MCF 10A (cell line): ENCODE measurements at regions not wholly inside any gene's neighbourhood (a gene's known extent, or its start where the extent isn't known, plus 50 kb on each side); places are given as distances from the start of the nearest gene placed in this dataset.
A peak's percentile ranks its signal among the peaks of the same experiment; 100 is the strongest.

Source experiments
- BruUV-seq: library from RNA; stranded (reverse); fragments of 400-500 nt; replicated peaks from 2 replicates; lab custom pipeline; 2021; lab: Mats Ljungman, UMichigan
- CTCF ChIA-PET: fragments of 300-600 bp; sonication (Branson Sonifier 250); formaldehyde crosslinking; extraction: SDS; loops from one replicate; lab custom pipeline; 2021; ENCODE audit warnings: antibody characterized with exemption, inconsistent platforms; lab: Yijun Ruan, JAX
- POLR2A ChIA-PET: fragments of 300-600, 350-650 bp; sonication (Branson Sonifier 250); formaldehyde crosslinking; extraction: SDS; loops from one replicate; lab custom pipeline; 2020; ENCODE audit warnings: antibody characterized with exemption, inconsistent platforms; lab: Yijun Ruan, JAX
- DNase-seq: peaks from one replicate; pipeline ENCODE4 v3.0.0-alpha.2; 2018; ENCODE audit not compliant: unreplicated experiment
- H3K27ac Mint-ChIP-seq: one replicate; pipeline ENCODE4 v1.8.0; 2022; ENCODE audit warnings: mild to moderate bottlenecking, low read depth, mixed read lengths; ENCODE audit not compliant: unreplicated experiment
- H3K27me3 Mint-ChIP-seq: one replicate; pipeline ENCODE4 v1.8.0; 2022; ENCODE audit warnings: mixed read lengths; ENCODE audit not compliant: insufficient read depth, unreplicated experiment
- H3K36me3 Mint-ChIP-seq: one replicate; pipeline ENCODE4 v1.8.0; 2022; ENCODE audit warnings: mild to moderate bottlenecking, moderate library complexity, mixed read lengths; ENCODE audit not compliant: insufficient read depth, unreplicated experiment
- H3K4me1 Mint-ChIP-seq: one replicate; pipeline ENCODE4 v1.8.0; 2022; ENCODE audit warnings: mixed read lengths; ENCODE audit not compliant: insufficient read depth, unreplicated experiment
- H3K4me3 Mint-ChIP-seq: one replicate; pipeline ENCODE4 v1.8.0; 2022; ENCODE audit warnings: mild to moderate bottlenecking, moderate library complexity, mixed read lengths; ENCODE audit not compliant: unreplicated experiment
- H3K9me3 Mint-ChIP-seq: one replicate; pipeline ENCODE4 v1.8.0; 2022; ENCODE audit warnings: mixed read lengths; ENCODE audit not compliant: unreplicated experiment
- intact Hi-C: fragments of 100-400 bp; cut with micrococcal nuclease; formaldehyde crosslinking; loops from 2 replicates; pipeline ENCODE4 v1.14.1; 2022
- TF ChIP-seq, protein P1 (sequence below): fragments of 200-600 bp; IDR thresholded peaks from one replicate; pipeline ENCODE4 v1.8.0; 2022; ENCODE audit warnings: antibody characterized with exemption, mild to moderate bottlenecking; ENCODE audit not compliant: unreplicated experiment

DNA sequence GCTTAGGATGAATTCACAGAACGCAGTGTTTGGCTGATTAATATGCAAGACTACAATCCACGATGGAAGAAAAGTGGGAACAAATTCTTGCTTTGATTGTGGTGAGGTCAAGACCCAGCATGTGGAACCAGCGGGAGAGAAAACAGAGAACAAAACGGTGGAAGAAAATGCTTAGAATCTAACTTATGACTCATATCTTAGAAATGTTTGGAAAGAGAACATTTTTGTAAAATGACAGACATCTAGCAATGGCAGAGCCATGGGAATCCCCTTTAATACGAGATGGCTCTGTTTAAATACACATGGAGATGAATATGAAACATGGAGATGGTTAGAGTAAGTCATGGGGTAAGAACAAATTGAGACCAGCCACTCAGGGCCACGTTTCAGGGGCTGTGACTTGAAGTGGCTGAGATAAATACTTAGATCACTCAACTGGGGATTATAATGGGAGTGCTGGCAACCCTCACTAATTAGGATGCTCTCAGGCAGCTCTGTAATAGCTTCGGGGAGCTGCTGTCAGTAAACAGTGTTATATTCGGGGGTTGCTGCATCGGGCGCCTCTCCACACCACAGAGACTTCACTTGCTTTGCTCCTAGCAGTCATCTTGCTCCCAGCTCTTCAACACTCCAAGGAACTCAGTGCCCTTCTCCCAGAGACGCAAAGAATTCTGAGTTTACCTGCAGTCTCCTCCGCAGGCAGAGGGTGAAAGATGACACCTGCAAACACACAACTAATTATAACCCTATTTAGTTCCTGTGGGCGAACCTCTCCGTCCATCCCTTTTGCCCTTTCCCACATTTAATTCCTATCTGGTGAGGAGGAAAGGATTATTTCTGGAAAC lies 68.0 kb upstream of the ONECUT1 start:
- peak; percentile 21 for DNase-seq
- no peaks in the 10 kb centered on the region for H3K36me3 Mint-ChIP-seq
- CTCF ChIA-PET: interaction anchor here (0.6 kb wide), 1 partner anchor 260 kb away, joined by 4 read pairs; no protein-coding TSS in a partner anchor
- TF ChIP-seq, protein P1, sequence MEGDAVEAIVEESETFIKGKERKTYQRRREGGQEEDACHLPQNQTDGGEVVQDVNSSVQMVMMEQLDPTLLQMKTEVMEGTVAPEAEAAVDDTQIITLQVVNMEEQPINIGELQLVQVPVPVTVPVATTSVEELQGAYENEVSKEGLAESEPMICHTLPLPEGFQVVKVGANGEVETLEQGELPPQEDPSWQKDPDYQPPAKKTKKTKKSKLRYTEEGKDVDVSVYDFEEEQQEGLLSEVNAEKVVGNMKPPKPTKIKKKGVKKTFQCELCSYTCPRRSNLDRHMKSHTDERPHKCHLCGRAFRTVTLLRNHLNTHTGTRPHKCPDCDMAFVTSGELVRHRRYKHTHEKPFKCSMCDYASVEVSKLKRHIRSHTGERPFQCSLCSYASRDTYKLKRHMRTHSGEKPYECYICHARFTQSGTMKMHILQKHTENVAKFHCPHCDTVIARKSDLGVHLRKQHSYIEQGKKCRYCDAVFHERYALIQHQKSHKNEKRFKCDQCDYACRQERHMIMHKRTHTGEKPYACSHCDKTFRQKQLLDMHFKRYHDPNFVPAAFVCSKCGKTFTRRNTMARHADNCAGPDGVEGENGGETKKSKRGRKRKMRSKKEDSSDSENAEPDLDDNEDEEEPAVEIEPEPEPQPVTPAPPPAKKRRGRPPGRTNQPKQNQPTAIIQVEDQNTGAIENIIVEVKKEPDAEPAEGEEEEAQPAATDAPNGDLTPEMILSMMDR: no peak
- no peaks in the 10 kb centered on the region for H3K4me1 Mint-ChIP-seq
- H3K27me3 Mint-ChIP-seq: peaks cover 30% of the 10 kb centered on the region
- POLR2A ChIA-PET: interaction anchor here (0.8 kb wide), 1 partner anchor 54 kb away, joined by 6 read pairs; no protein-coding TSS in a partner anchor
- no peak overlapping the region for H3K27ac Mint-ChIP-seq
- intact Hi-C loops: no loop called here
- no TSS peak for BruUV-seq
- no peak overlapping the region for H3K4me3 Mint-ChIP-seq
- H3K9me3 Mint-ChIP-seq: no peaks in the 10 kb centered on the region

DNA sequence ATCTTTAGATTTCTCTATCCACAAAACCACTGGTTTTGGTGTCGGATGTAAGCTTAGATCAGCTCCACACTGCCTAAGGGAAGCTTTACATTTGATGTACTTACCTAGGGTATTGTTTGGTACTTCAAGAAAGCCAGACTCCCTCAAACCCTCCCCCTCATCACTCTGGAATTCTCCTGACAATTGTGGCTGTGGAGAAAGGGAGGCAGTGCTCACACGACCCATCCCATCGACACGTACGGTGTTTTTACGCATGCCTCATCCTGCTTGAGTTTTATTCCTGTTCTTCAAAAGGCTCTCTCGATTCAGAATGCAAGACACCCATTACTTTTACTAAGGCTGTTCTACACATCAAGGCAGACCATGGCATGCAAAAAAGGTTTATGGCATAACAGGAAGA lies 67.3 kb upstream of the ONECUT1 start:
- no peak overlapping the region for H3K27ac Mint-ChIP-seq
- no TSS peak for BruUV-seq
- ChIA-PET POLR2A (no interaction called here), CTCF (interaction anchor here (0.6 kb wide), 1 partner anchor 260 kb away, joined by 4 read pairs; no protein-coding TSS in a partner anchor)
- H3K4me1 Mint-ChIP-seq: no peaks in the 10 kb centered on the region
- H3K27me3 Mint-ChIP-seq: peaks cover 30% of the 10 kb centered on the region
- H3K4me3 Mint-ChIP-seq: no peak overlapping the region
- TF ChIP-seq, protein P1: no peak
- no peak for DNase-seq
- H3K9me3 Mint-ChIP-seq: no peaks in the 10 kb centered on the region
- no peaks in the 10 kb centered on the region for H3K36me3 Mint-ChIP-seq
- intact Hi-C loops: no loop called here

DNA sequence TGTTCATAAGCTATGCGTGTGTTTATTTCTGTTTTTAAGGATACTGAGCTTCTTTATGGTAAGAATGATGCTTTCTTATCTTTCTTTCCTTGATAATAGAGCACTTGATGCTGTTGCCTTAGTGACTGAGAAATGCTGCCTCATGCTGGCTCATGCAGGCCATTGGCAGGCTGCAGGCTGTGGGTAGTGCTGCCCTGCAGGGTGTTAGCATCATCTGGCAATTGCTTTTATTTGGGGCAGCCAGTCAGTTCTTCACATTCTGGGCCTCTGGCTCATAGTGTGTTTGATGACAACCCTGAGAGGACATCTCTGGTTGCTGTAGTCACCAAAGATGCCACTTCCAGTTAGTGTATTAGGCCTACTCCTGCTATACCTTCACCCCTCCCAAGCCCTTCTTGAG lies 66.2 kb upstream of the ONECUT1 start:
- Mint-ChIP-seq H3K4me3 (no peak overlapping the region), H3K4me1 (no peaks in the 10 kb centered on the region), H3K36me3 (no peaks in the 10 kb centered on the region), H3K27me3 (peaks cover 30% of the 10 kb centered on the region), H3K27ac (no peak overlapping the region), H3K9me3 (no peaks in the 10 kb centered on the region)
- TF ChIP-seq, protein P1: no peak
- BruUV-seq: no TSS peak
- no peak for DNase-seq
- POLR2A ChIA-PET: no interaction called here
- CTCF ChIA-PET: no interaction called here
- intact Hi-C loops: no loop called here

DNA sequence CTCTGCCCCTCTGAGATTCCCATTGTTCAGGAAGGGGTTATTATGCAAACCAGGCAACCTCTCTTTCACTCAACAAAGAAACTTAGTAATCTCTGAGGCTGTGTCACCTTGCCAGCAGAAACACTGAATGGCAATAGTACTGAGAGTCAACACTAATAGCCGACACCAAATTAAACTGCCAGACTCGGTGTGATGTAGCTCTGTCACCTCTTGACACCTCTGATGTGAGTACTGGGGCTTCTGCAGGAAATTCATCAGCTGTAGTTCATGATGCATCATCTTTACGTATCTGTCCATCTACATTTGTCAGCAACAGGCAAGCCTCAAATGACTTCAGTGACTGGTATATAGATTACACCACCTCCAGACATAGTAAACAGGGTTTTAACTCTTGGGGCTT lies 65.0 kb upstream of the ONECUT1 start:
- Mint-ChIP-seq H3K36me3 (no peaks in the 10 kb centered on the region), H3K4me3 (no peak overlapping the region), H3K27me3 (peaks cover 30% of the 10 kb centered on the region), H3K27ac (no peak overlapping the region), H3K4me1 (no peaks in the 10 kb centered on the region), H3K9me3 (no peaks in the 10 kb centered on the region)
- TF ChIP-seq, protein P1: no peak
- no peak for DNase-seq
- BruUV-seq: no TSS peak
- ChIA-PET CTCF (no interaction called here), POLR2A (no interaction called here)
- intact Hi-C loops: no loop called here
